Immature natural killer cell (primary cell): ENCODE measurements at regions not wholly inside any gene's neighbourhood (a gene's known extent, or its start where the extent isn't known, plus 50 kb on each side); places are given as distances from the start of the nearest gene placed in this dataset.

Source experiments
- DNase-seq, 3 donors: peaks; one replicate each; pipeline ENCODE4 v3.0.0; 2022; ENCODE audit warnings: mixed read lengths in 1 of 3
- H3K27ac Mint-ChIP-seq, 6 donors: one replicate each; pipeline ENCODE4 v1.8.0; 2020; ENCODE audit warnings: mixed read lengths in 6 of 6, mild to moderate bottlenecking in 5 of 6, inconsistent platforms in 4 of 6, moderate library complexity in 3 of 6
- H3K27me3 Mint-ChIP-seq, 3 donors: one replicate each; pipeline ENCODE4 v1.8.0; 2020 to 2021; ENCODE audit warnings: low read depth in 3 of 3, mild to moderate bottlenecking in 3 of 3, mixed read lengths in 3 of 3, moderate library complexity in 3 of 3, inconsistent platforms in 1 of 3
- H3K36me3 Mint-ChIP-seq, 3 donors: one replicate each; pipeline ENCODE4 v1.8.0; 2020; ENCODE audit warnings: mixed read lengths in 3 of 3, inconsistent platforms in 2 of 3, mild to moderate bottlenecking in 2 of 3
- H3K4me1 Mint-ChIP-seq, 2 donors: one replicate each; pipeline ENCODE4 v1.8.0; 2020; ENCODE audit warnings: inconsistent platforms in 2 of 2, mild to moderate bottlenecking in 2 of 2, mixed read lengths in 2 of 2, moderate library complexity in 1 of 2
- H3K4me3 Mint-ChIP-seq, 5 donors: one replicate each; pipeline ENCODE4 v1.8.0; 2020; ENCODE audit warnings: mild to moderate bottlenecking in 5 of 5, mixed read lengths in 5 of 5, inconsistent platforms in 3 of 5, moderate library complexity in 3 of 5
- H3K9me3 Mint-ChIP-seq, 6 donors: one replicate each; pipeline ENCODE4 v1.8.0; 2020; ENCODE audit warnings: mild to moderate bottlenecking in 6 of 6, mixed read lengths in 6 of 6, inconsistent platforms in 4 of 6, moderate library complexity in 3 of 6

DNA sequence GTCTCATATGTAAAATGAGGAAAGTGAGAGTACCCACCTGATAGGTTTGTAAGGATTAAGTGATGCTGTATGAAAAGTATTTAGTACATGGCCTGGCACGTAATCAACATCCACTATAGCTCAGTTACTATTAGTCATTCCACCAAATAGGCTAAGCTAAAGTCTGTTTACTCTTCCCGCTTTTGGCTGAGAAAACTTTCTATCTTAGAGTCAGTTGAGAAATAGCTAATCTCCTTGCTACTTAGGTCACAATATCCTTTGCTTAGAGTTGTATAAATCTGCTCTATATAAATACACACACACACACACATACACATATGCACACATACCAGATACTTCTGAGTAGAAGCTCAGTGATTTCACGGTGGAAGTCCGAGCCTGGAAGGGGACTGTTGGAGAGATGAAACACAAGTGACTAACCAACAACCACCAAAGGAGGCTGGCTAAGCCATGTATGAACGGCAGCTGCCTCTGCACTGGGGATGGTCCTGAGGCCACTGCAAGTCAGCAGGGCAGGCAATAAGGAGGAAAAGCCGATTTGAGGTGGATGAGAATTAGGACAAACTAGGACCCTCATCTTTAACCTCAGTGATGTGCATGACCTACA, 104.6 kb upstream of the EPHA4 start:
- no peak overlapping the region for H3K4me3 Mint-ChIP-seq
- no peaks in the 10 kb centered on the region for H3K27me3 Mint-ChIP-seq
- H3K4me1 Mint-ChIP-seq, result no peaks in the 10 kb centered on the region
- no peak overlapping the region for H3K27ac Mint-ChIP-seq
- no peaks in the 10 kb centered on the region for H3K36me3 Mint-ChIP-seq
- no peak for DNase-seq
- peaks cover 0 to 2% (median 0%) of the 10 kb centered on the region in 6 donors for H3K9me3 Mint-ChIP-seq

- no peak for DNase-seq
- H3K4me3 Mint-ChIP-seq, result no peak overlapping the region
- no peaks in the 10 kb centered on the region for H3K36me3 Mint-ChIP-seq
- no peak overlapping the region for H3K27ac Mint-ChIP-seq
- peaks cover 0 to 5% (median 0%) of the 10 kb centered on the region in 6 donors for H3K9me3 Mint-ChIP-seq
- no peaks in the 10 kb centered on the region for H3K4me1 Mint-ChIP-seq
- no peaks in the 10 kb centered on the region for H3K27me3 Mint-ChIP-seq
These were observed 103.3 kb upstream of the EPHA4 start for GRCh38 chr2:221675201-221675908.

GRCh38 chr2:221674446-221674845, 102.3 kb upstream of the EPHA4 start:
- Mint-ChIP-seq H3K27ac (no peak overlapping the region), H3K27me3 (no peaks in the 10 kb centered on the region)

DNA sequence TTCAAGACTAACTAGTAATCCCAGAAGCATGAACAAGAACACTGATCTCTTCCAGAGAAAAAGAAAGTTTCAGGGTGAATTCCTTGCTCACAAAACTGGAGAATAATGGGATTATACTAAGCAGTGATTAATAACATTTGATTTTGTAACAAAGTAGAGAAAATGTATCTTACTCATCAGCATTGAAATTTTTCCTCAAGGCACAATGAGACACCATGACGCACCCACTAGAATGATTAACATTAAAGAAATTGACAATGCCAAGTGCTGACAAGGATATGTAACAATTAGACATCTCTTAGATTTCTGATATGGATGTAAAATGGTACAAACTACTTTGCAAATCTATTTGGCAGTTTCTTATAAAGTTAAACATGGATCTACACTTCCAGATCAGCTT, 101.1 kb upstream of the EPHA4 start:
- Mint-ChIP-seq H3K9me3 (peaks cover 0 to 5% (median 0%) of the 10 kb centered on the region in 6 donors), H3K4me3 (no peak overlapping the region), H3K27ac (no peak overlapping the region), H3K36me3 (no peaks in the 10 kb centered on the region), H3K27me3 (no peaks in the 10 kb centered on the region), H3K4me1 (no peaks in the 10 kb centered on the region)
- DNase-seq, result no peak

More at GRCh38 chr2:221674446-221674845, 102.3 kb upstream of the EPHA4 start:
- no peaks in the 10 kb centered on the region for H3K36me3 Mint-ChIP-seq
- peaks cover 0 to 5% (median 0%) of the 10 kb centered on the region in 6 donors for H3K9me3 Mint-ChIP-seq
- H3K4me1 Mint-ChIP-seq, result no peaks in the 10 kb centered on the region
- DNase-seq, result no peak
- no peak overlapping the region for H3K4me3 Mint-ChIP-seq

DNA sequence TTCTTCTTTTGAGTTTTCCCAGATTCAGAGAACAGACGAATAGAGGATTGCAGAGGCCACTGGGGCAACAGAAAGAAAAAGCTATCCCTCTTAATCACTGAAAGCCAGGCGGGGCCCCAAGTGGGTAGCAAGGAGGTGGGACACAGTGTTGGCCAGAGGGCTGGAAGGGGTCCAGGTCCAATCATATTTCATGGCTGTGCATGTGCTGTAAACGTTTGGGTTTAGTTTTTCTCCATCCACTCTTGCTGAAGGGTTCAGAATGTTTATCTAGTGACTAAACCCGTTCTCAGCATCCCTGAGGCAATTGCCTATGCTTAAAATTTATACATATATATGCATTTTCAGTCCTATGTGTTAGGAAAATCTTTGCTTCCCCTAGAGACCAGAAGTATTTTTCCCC, 99.4 kb upstream of the EPHA4 start:
- Mint-ChIP-seq H3K27ac (no peak overlapping the region), H3K36me3 (no peaks in the 10 kb centered on the region), H3K4me1 (no peaks in the 10 kb centered on the region), H3K4me3 (no peak overlapping the region), H3K9me3 (peaks cover 0 to 5% (median 0%) of the 10 kb centered on the region in 6 donors), H3K27me3 (no peaks in the 10 kb centered on the region)
- no peak for DNase-seq

DNA sequence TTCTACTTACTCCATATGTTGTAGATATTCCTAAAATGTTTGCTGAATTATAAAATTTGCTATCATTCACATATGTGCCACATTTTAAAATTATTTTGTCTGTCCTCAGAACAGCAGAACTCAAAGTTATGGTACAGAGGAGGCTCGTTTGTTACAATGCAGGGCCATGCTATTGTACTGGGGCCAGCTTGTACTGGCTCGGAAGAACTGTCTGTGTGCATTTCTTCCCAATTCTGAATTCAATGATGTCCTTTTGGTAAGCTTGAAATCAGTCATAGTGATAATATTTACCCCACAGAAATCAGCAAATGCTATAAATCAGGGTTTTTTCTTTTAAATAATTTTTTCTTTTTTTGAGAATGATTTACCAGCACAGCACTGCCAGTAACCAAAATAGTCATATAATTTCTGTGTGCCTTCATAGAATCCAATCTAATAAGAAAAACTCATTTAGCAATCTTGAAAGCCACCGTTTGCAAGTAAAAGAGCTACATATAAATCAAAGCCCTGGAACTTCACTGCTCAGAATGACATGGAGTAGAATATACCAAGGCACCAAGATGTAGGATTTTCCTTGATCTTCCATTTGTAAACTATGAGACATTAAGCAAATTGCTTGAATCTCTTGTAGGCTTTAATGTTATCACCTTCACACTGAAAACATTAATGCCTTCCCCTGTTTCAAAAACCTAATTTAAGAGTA, 90.7 kb upstream of the EPHA4 start:
- no peak for DNase-seq
- H3K4me3 Mint-ChIP-seq, result no peak overlapping the region
- peaks cover 0 to 6% (median 0%) of the 10 kb centered on the region in 6 donors for H3K9me3 Mint-ChIP-seq
- H3K27ac Mint-ChIP-seq, result no peak overlapping the region
- H3K27me3 Mint-ChIP-seq, result peaks cover 0 to 4% (median 3%) of the 10 kb centered on the region in 3 donors
- H3K36me3 Mint-ChIP-seq, result no peaks in the 10 kb centered on the region
- no peaks in the 10 kb centered on the region for H3K4me1 Mint-ChIP-seq

DNA sequence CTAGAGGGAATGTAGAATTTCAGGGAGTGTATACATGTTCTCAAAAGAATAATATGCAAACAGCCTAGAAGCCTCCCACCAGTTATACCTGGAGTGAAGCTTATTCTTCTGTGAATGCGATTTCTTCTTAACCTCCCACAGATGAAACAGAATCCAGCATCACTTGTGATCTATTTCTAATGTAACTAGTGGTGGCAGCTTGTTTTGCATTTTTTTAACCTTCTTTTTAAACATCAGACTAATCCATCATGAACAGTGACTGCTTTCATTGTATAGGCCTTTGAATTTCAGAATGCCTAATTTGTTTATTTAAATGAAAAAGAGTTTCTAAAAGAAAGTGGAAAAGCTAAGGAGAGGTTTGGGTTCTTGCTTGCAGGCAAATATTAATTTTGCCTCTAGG, 85.7 kb upstream of the EPHA4 start:
- peaks cover 1 to 3% (median 2%) of the 10 kb centered on the region in 3 donors for H3K27me3 Mint-ChIP-seq
- no peak overlapping the region for H3K27ac Mint-ChIP-seq
- no peaks in the 10 kb centered on the region for H3K36me3 Mint-ChIP-seq
- H3K4me1 Mint-ChIP-seq, result no peaks in the 10 kb centered on the region
- no peak for DNase-seq
- no peak overlapping the region for H3K4me3 Mint-ChIP-seq
- peaks cover 0 to 4% (median 0%) of the 10 kb centered on the region in 6 donors for H3K9me3 Mint-ChIP-seq

- H3K27ac Mint-ChIP-seq, result no peak overlapping the region
- no peaks in the 10 kb centered on the region for H3K36me3 Mint-ChIP-seq
- peaks cover 0 to 3% (median under 1%) of the 10 kb centered on the region in 3 donors for H3K27me3 Mint-ChIP-seq
- no peak overlapping the region for H3K4me3 Mint-ChIP-seq
- no peaks in the 10 kb centered on the region for H3K4me1 Mint-ChIP-seq
- H3K9me3 Mint-ChIP-seq, result peaks cover 0 to 4% (median 1%) of the 10 kb centered on the region in 6 donors
- DNase-seq, result no peak
These were observed 83.2 kb upstream of the EPHA4 start for GRCh38 chr2:221655300-221655699.

DNA sequence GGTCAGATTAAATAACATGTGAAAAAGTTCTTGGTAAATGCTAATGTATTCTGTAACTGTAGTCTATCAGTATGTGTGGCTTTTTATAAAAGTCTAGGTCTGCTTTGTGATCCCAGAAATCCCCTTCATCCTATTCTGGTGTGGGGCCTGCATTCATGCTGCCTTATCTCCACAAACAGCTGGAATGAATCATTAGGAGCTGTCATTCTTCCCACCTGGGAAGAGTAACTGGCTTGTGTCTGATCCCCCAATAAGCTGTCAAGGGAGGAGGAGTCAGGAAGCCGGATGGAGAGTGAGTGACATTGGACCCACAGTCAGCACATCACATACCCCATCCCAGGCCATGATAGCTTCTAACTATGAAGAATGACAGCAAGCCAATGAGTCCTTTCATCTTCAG, 81.1 kb upstream of the EPHA4 start:
- Mint-ChIP-seq H3K36me3 (no peaks in the 10 kb centered on the region), H3K4me3 (no peak overlapping the region), H3K27ac (no peak overlapping the region), H3K4me1 (no peaks in the 10 kb centered on the region), H3K9me3 (peaks cover 0 to 4% (median 1%) of the 10 kb centered on the region in 6 donors), H3K27me3 (peaks cover 0 to 3% (median 1%) of the 10 kb centered on the region in 3 donors)
- no peak for DNase-seq

DNA sequence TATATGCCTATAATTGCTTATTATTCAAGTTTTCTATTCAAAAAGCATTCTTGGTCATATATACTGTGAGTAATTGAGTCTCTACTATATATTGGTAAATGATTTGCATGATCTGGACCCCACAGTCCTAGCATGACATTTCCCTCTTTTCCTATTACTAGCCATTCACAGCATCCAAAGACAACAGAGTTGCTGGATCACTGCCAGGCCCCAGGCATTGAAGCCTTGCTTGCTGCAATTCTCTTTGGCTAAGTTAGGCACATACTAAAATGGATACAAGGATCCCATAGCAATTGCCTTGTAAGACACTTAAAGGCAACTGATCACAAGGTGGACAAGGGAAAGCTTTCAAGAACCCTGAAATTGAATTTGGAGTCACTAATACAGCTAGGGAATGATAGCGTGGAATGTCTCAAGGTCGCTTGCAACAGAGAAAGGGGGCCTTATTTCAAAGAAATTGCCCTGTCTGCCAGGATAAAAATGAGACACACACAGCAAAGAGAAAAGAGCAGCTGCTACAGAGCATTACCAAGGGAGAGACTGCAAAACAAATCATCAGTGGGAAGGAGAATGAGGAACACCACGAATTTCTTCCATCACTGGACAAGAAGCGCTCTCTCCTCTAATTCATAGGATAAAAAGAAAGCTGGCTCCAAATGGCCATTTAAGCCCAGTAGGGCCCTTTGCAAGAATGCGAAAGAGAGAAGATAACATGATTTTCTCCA, 77.1 kb upstream of the EPHA4 start:
- H3K9me3 Mint-ChIP-seq, result peaks cover 0 to 6% (median 0%) of the 10 kb centered on the region in 6 donors
- H3K27ac Mint-ChIP-seq, result no peak overlapping the region
- no peaks in the 10 kb centered on the region for H3K36me3 Mint-ChIP-seq
- DNase-seq, result no peak
- H3K4me1 Mint-ChIP-seq, result no peaks in the 10 kb centered on the region
- H3K4me3 Mint-ChIP-seq, result no peak overlapping the region
- H3K27me3 Mint-ChIP-seq, result peaks cover 0 to 3% (median 3%) of the 10 kb centered on the region in 3 donors

GRCh38 chr2:221642447-221642846, 70.3 kb upstream of the EPHA4 start:
- H3K4me3 Mint-ChIP-seq, result no peak overlapping the region
- no peaks in the 10 kb centered on the region for H3K36me3 Mint-ChIP-seq
- H3K4me1 Mint-ChIP-seq, result no peaks in the 10 kb centered on the region
- H3K9me3 Mint-ChIP-seq, result peaks cover 0 to 5% (median 3%) of the 10 kb centered on the region in 6 donors
- peaks cover 1 to 6% (median 2%) of the 10 kb centered on the region in 3 donors for H3K27me3 Mint-ChIP-seq
- H3K27ac Mint-ChIP-seq, result no peak overlapping the region
- DNase-seq, result no peak

GRCh38 chr2:221641181-221641871, 69.2 kb upstream of the EPHA4 start:
- H3K27me3 Mint-ChIP-seq, result peaks cover 0 to 5% (median 5%) of the 10 kb centered on the region in 3 donors
- no peaks in the 10 kb centered on the region for H3K36me3 Mint-ChIP-seq
- no peaks in the 10 kb centered on the region for H3K4me1 Mint-ChIP-seq
- DNase-seq, result no peak
- H3K27ac Mint-ChIP-seq, result no peak overlapping the region
- peaks cover 0 to 5% (median under 1%) of the 10 kb centered on the region in 6 donors for H3K9me3 Mint-ChIP-seq
- H3K4me3 Mint-ChIP-seq, result no peak overlapping the region

GRCh38 chr2:221640686-221641085, 68.6 kb upstream of the EPHA4 start:
- Mint-ChIP-seq H3K4me3 (no peak overlapping the region), H3K9me3 (peaks cover 0 to 5% (median under 1%) of the 10 kb centered on the region in 6 donors), H3K4me1 (no peaks in the 10 kb centered on the region), H3K27ac (no peak overlapping the region), H3K36me3 (no peaks in the 10 kb centered on the region), H3K27me3 (peaks cover 0 to 5% (median 5%) of the 10 kb centered on the region in 3 donors)
- no peak for DNase-seq
